H9 (cell line): ENCODE measurements at regions not wholly inside any gene's neighbourhood (a gene's known extent, or its start where the extent isn't known, plus 50 kb on each side); places are given as distances from the start of the nearest gene placed in this dataset.

ENCODE experiments used
- DNase-seq: peaks from one replicate; pipeline ENCODE4 v3.0.0-alpha.2; 2017
- H2AFZ ChIP-seq: one replicate; pipeline ENCODE4 v1.6.1; 2013; ENCODE audit warnings: mild to moderate bottlenecking, low read length, control low read depth, moderate library complexity
- H2AK5ac ChIP-seq: 2 replicates; pipeline ENCODE4 v1.6.1; 2013; ENCODE audit warnings: low read length, control low read depth, mixed read lengths; ENCODE audit not compliant: insufficient read length
- H2BK120ac ChIP-seq: one replicate; pipeline ENCODE4 v1.6.1; 2013; ENCODE audit warnings: low read depth, mild to moderate bottlenecking, low read length, control low read depth, inconsistent platforms; ENCODE audit not compliant: poor library complexity, severe bottlenecking
- H2BK12ac ChIP-seq: 2 replicates; pipeline ENCODE4 v1.6.1; 2013; ENCODE audit warnings: low read length, control low read depth, mixed read lengths, low read depth; ENCODE audit not compliant: insufficient read length
- H2BK15ac ChIP-seq: 2 replicates; pipeline ENCODE4 v1.6.1; 2013; ENCODE audit warnings: low read depth, low read length, control low read depth
- H2BK20ac ChIP-seq: one replicate; pipeline ENCODE4 v1.6.1; 2013; ENCODE audit warnings: low read depth, mild to moderate bottlenecking, low read length, control low read depth, inconsistent platforms; ENCODE audit not compliant: poor library complexity, severe bottlenecking
- H2BK5ac ChIP-seq: 2 replicates; pipeline ENCODE4 v1.6.1; 2013; ENCODE audit warnings: low read length, control low read depth, mixed read lengths; ENCODE audit not compliant: insufficient read length
- H3K14ac ChIP-seq: 2 replicates; pipeline ENCODE4 v1.6.1; 2013; ENCODE audit warnings: low read length, control low read depth; ENCODE audit not compliant: insufficient read depth
- H3K18ac ChIP-seq: 2 replicates; pipeline ENCODE4 v1.6.1; 2013; ENCODE audit warnings: low read depth, mild to moderate bottlenecking, mixed read lengths, low read length, control low read depth; ENCODE audit not compliant: insufficient read length
- H3K23ac ChIP-seq: 2 replicates; pipeline ENCODE4 v1.6.1; 2013; ENCODE audit warnings: low read length, control low read depth, mixed read lengths, low read depth; ENCODE audit not compliant: insufficient read length
- H3K23me2 ChIP-seq: 2 replicates; pipeline ENCODE4 v1.6.1; 2013; ENCODE audit warnings: low read depth, mild to moderate bottlenecking, mixed read lengths, low read length, control low read depth; ENCODE audit not compliant: insufficient read length, poor library complexity, severe bottlenecking
- H3K27ac ChIP-seq: 2 replicates; pipeline ENCODE4 v1.5.1; 2013; ENCODE audit warnings: low read length, control low read depth, mixed read lengths, low read depth; ENCODE audit not compliant: insufficient read length
- H3K27me3 ChIP-seq: 2 replicates; pipeline ENCODE4 v1.6.1; 2013; ENCODE audit warnings: low read length, control low read depth, inconsistent platforms; ENCODE audit not compliant: insufficient read depth
- H3K4ac ChIP-seq: 2 replicates; pipeline ENCODE4 v1.6.1; 2013; ENCODE audit warnings: low read depth, mild to moderate bottlenecking, control low read depth, inconsistent platforms, low read length, moderate library complexity
- H3K4me1 ChIP-seq: 2 replicates; pipeline ENCODE4 v1.6.1; 2013; ENCODE audit warnings: low read length, control low read depth, inconsistent platforms; ENCODE audit not compliant: insufficient read depth
- H3K4me2 ChIP-seq: 2 replicates; pipeline ENCODE4 v1.6.1; 2013; ENCODE audit warnings: low read length, control low read depth, mixed read lengths; ENCODE audit not compliant: insufficient read length, insufficient read depth
- H3K56ac ChIP-seq: 2 replicates; pipeline ENCODE4 v1.6.1; 2013; ENCODE audit warnings: low read depth, mild to moderate bottlenecking, mixed read lengths, low read length, control low read depth; ENCODE audit not compliant: insufficient read length
- H3K79me1 ChIP-seq: 2 replicates; pipeline ENCODE4 v1.6.1; 2013; ENCODE audit warnings: low read depth, mild to moderate bottlenecking, moderate library complexity, low read length, control low read depth, inconsistent platforms; ENCODE audit not compliant: insufficient read depth, poor library complexity, severe bottlenecking
- H3K79me2 ChIP-seq: 2 replicates; pipeline ENCODE4 v1.6.1; 2013; ENCODE audit warnings: low read length, control low read depth, inconsistent platforms; ENCODE audit not compliant: insufficient read depth
- H3K9ac ChIP-seq: 2 replicates; pipeline ENCODE4 v1.6.1; 2013; ENCODE audit warnings: low read length, control low read depth, mixed read lengths; ENCODE audit not compliant: insufficient read length; ENCODE audit errors: extremely low read depth
- H3K9me3 ChIP-seq: one replicate; pipeline ENCODE4 v1.6.1; 2013; ENCODE audit warnings: low read depth, low read length, inconsistent platforms; ENCODE audit not compliant: control insufficient read depth
- H3T11ph ChIP-seq: one replicate; pipeline ENCODE4 v1.6.1; 2013; ENCODE audit warnings: mild to moderate bottlenecking, low read length, control low read depth, inconsistent platforms
- H4K20me1 ChIP-seq: one replicate; pipeline ENCODE4 v1.6.1; 2013; ENCODE audit not compliant: control insufficient read depth, insufficient read length, insufficient read depth
- H4K5ac ChIP-seq: 2 replicates; pipeline ENCODE4 v1.6.1; 2013; ENCODE audit warnings: low read depth, mild to moderate bottlenecking, mixed read lengths, low read length, control low read depth; ENCODE audit not compliant: insufficient read length
- H4K8ac ChIP-seq: replicated peaks from 2 replicates; pipeline ENCODE4 v1.6.1; 2013; ENCODE audit warnings: low read length, control low read depth, mixed read lengths, low read depth; ENCODE audit not compliant: insufficient read length
- H4K91ac ChIP-seq: 2 replicates; pipeline ENCODE4 v1.6.1; 2013; ENCODE audit warnings: low read depth, mild to moderate bottlenecking, moderate library complexity, mixed read lengths, low read length, control low read depth; ENCODE audit not compliant: insufficient read length
- H3K27ac Mint-ChIP-seq, 3 experiments: 2 replicates in 2 of 3; 3 replicates in 1 of 3; pipeline ENCODE4 v1.8.0; 2020 to 2021; ENCODE audit warnings: mixed read lengths in 3 of 3, mild to moderate bottlenecking in 1 of 3, moderate library complexity in 1 of 3
- H3K27me3 Mint-ChIP-seq: 2 replicates; pipeline ENCODE4 v1.8.0; 2021; ENCODE audit warnings: low read depth, mild to moderate bottlenecking, moderate library complexity, mixed read lengths
- H3K36me3 Mint-ChIP-seq, 3 experiments: 2 replicates in 2 of 3; 3 replicates in 1 of 3; pipeline ENCODE4 v1.8.0; 2020 to 2021; ENCODE audit warnings: low read depth in 3 of 3, mixed read lengths in 3 of 3; ENCODE audit not compliant: insufficient read depth in 1 of 3
- H3K4me1 Mint-ChIP-seq, 2 experiments: 2 replicates each; pipeline ENCODE4 v1.8.0; 2020; ENCODE audit warnings: mixed read lengths in 2 of 2
- H3K4me3 Mint-ChIP-seq, 2 experiments: 2 replicates in 1 of 2; 3 replicates in 1 of 2; pipeline ENCODE4 v1.8.0; 2020 to 2021; ENCODE audit warnings: mild to moderate bottlenecking in 2 of 2, mixed read lengths in 2 of 2, moderate library complexity in 1 of 2
- H3K9me3 Mint-ChIP-seq, 2 experiments: 2 replicates in 1 of 2; 3 replicates in 1 of 2; pipeline ENCODE4 v1.8.0; 2020; ENCODE audit warnings: mild to moderate bottlenecking in 2 of 2, mixed read lengths in 2 of 2, moderate library complexity in 1 of 2
- WGBS: extraction: QIAGEN DNeasy Blood & Tissue Kit; methylation state at CpG from one replicate; pipeline ENCODE4 v1.1.7; 2013; ENCODE audit warnings: missing lambda C conversion rate, low lambda C conversion rate, mixed read lengths; ENCODE audit not compliant: insufficient read length; ENCODE audit errors: extremely low coverage; 5-methylcytosine and 5-hydroxymethylcytosine counted together
- TF ChIP-seq, protein P1 (sequence below): fragments of 200-600 bp; sonication (generic); conservative IDR thresholded peaks from 3 replicates; pipeline ENCODE4 v1.8.0; 2021; ENCODE audit warnings: antibody characterized with exemption, mild to moderate bottlenecking

GRCh38 chr2:67645280-67646138 lies 248.4 kb downstream of the ETAA1 start:
- peaks cover 0 to 5% (median 0%) of the 10 kb centered on the region in 3 experiments; a peak in 1 of 7 replicates for H3K36me3 Mint-ChIP-seq

More at GRCh38 chr2:67645280-67646138, 248.4 kb downstream of the ETAA1 start:
- Histone ChIP-seq H2BK15ac (no peak overlapping the region), H2AFZ (no peak overlapping the region), H3K9ac (no peak overlapping the region), H3K14ac (no peak overlapping the region), H4K5ac (no peak overlapping the region), H3K4ac (no peak overlapping the region), H3K79me2 (no peaks in the 10 kb centered on the region), H4K20me1 (no peaks in the 10 kb centered on the region), H2BK5ac (no peak overlapping the region), H3K18ac (no peak overlapping the region), H3T11ph (no peak overlapping the region), H3K23me2 (no peaks in the 10 kb centered on the region), H3K4me2 (no peak overlapping the region), H2BK120ac (no peak overlapping the region), H2BK20ac (no peak overlapping the region), H3K27me3 (no peaks in the 10 kb centered on the region), H3K9me3 (no peaks in the 10 kb centered on the region), H3K23ac (no peak overlapping the region), H3K79me1 (no peaks in the 10 kb centered on the region), H2AK5ac (no peak overlapping the region), H4K8ac (no peak overlapping the region), H3K56ac (no peak overlapping the region), H3K27ac (no peak overlapping the region), H2BK12ac (no peak overlapping the region), H4K91ac (no peak overlapping the region), H3K4me1 (no peaks in the 10 kb centered on the region)
- Mint-ChIP-seq H3K4me1 (peaks cover 0 to 5% of the 10 kb centered on the region in 2 experiments; a peak in 3 of 4 replicates), H3K27me3 (no peaks in the 10 kb centered on the region; the same call in 1 of the 2 replicates), H3K4me3 (no peak overlapping the region), H3K27ac (no peak overlapping the region), H3K9me3 (peaks cover 0 to 4% of the 10 kb centered on the region in 2 experiments; a peak in 1 of 5 replicates)
- TF ChIP-seq, protein P1, sequence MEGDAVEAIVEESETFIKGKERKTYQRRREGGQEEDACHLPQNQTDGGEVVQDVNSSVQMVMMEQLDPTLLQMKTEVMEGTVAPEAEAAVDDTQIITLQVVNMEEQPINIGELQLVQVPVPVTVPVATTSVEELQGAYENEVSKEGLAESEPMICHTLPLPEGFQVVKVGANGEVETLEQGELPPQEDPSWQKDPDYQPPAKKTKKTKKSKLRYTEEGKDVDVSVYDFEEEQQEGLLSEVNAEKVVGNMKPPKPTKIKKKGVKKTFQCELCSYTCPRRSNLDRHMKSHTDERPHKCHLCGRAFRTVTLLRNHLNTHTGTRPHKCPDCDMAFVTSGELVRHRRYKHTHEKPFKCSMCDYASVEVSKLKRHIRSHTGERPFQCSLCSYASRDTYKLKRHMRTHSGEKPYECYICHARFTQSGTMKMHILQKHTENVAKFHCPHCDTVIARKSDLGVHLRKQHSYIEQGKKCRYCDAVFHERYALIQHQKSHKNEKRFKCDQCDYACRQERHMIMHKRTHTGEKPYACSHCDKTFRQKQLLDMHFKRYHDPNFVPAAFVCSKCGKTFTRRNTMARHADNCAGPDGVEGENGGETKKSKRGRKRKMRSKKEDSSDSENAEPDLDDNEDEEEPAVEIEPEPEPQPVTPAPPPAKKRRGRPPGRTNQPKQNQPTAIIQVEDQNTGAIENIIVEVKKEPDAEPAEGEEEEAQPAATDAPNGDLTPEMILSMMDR = no peak
- WGBS = no CpG with 5 or more reads among the region's 3 CpGs
- DNase-seq = no peak
